Thoracic aorta (tissue), 2 donors: ENCODE measurements at regions not wholly inside any gene's neighbourhood (a gene's known extent, or its start where the extent isn't known, plus 50 kb on each side); places are given as distances from the start of the nearest gene placed in this dataset.

Experiments used
- ATAC-seq: fragments of 150-250 bp; one replicate; pipeline ENCODE4 v1.8.0; 2017; ENCODE audit warnings: low read depth; ENCODE audit not compliant: insufficient number of reproducible peaks, low FRiP score
- DNase-seq: peaks from one replicate; pipeline ENCODE4 v3.0.0-alpha.2; 2020; ENCODE audit warnings: low spot score
- H3K27ac ChIP-seq, 2 donors: fragments of 200-600 bp; sonication (generic); 1 replicate in 1 of 2; 2 replicates in 1 of 2; pipeline ENCODE4 v1.5.1; 2016; ENCODE audit warnings: mild to moderate bottlenecking in 2 of 2, moderate library complexity in 2 of 2
- H3K27me3 ChIP-seq: fragments of 200-600 bp; sonication (generic); replicated peaks from 2 replicates; pipeline ENCODE4 v1.6.0; 2016; ENCODE audit warnings: mild to moderate bottlenecking; ENCODE audit not compliant: insufficient read depth
- H3K36me3 ChIP-seq: fragments of 200-600 bp; sonication (generic); one replicate; pipeline ENCODE4 v1.5.1; 2016
- H3K4me1 ChIP-seq, 2 donors: fragments of 200-600 bp; sonication (generic); 1 replicate in 1 of 2; 2 replicates in 1 of 2; pipeline versions ENCODE4 v1.5.1 to v1.6.0; 2016; ENCODE audit warnings: low read depth in 2 of 2, mild to moderate bottlenecking in 1 of 2; ENCODE audit not compliant: control insufficient read depth in 1 of 2
- H3K4me3 ChIP-seq: fragments of 200-600 bp; sonication (generic); 2 replicates; pipeline ENCODE4 v1.5.1; 2016; ENCODE audit warnings: mild to moderate bottlenecking
- H3K9me3 ChIP-seq: fragments of 200-600 bp; sonication (generic); 2 replicates; pipeline ENCODE4 v1.5.1; 2016
- CTCF ChIP-seq: fragments of 200-600 bp; sonication (generic); IDR thresholded peaks from one replicate; pipeline ENCODE4 v1.5.1; 2019; ENCODE audit warnings: antibody characterized with exemption

- TF ChIP-seq CTCF: no peak
- Histone ChIP-seq H3K36me3 (no peaks in the 10 kb centered on the region), H3K4me3 (no peak overlapping the region), H3K27ac (no peak overlapping the region), H3K27me3 (no peaks in the 10 kb centered on the region), H3K4me1 (no peaks in the 10 kb centered on the region), H3K9me3 (no peaks in the 10 kb centered on the region)
- DNase-seq (no peak), ATAC-seq (no peak)
Measured at GRCh38 chr11:19404787-19405186, 164.0 kb upstream of the E2F8 start.

GRCh38 chr11:19403196-19403895, 162.6 kb upstream of the E2F8 start:
- DNase-seq: no peak
- ATAC-seq: no peak
- Histone ChIP-seq H3K36me3 (no peaks in the 10 kb centered on the region), H3K9me3 (no peaks in the 10 kb centered on the region), H3K27ac (no peak overlapping the region), H3K4me1 (no peaks in the 10 kb centered on the region), H3K27me3 (no peaks in the 10 kb centered on the region), H3K4me3 (no peak overlapping the region)
- TF ChIP-seq CTCF: no peak

GRCh38 chr11:19400296-19400695, 159.6 kb upstream of the E2F8 start:
- no peaks in the 10 kb centered on the region for H3K9me3 ChIP-seq
- H3K27me3 ChIP-seq: no peaks in the 10 kb centered on the region
- TF ChIP-seq CTCF: no peak
- DNase-seq: no peak
- no peaks in the 10 kb centered on the region for H3K4me1 ChIP-seq
- ATAC-seq: no peak
- no peak overlapping the region for H3K27ac ChIP-seq
- no peak overlapping the region for H3K4me3 ChIP-seq
- H3K36me3 ChIP-seq: no peaks in the 10 kb centered on the region

GRCh38 chr11:19398772-19399527, 158.2 kb upstream of the E2F8 start:
- no peaks in the 10 kb centered on the region for H3K4me1 ChIP-seq
- H3K27me3 ChIP-seq: no peaks in the 10 kb centered on the region
- H3K27ac ChIP-seq: no peak overlapping the region
- ATAC-seq (no peak), DNase-seq (no peak)
- no peak for TF ChIP-seq CTCF
- H3K9me3 ChIP-seq: no peaks in the 10 kb centered on the region
- H3K4me3 ChIP-seq: no peak overlapping the region
- H3K36me3 ChIP-seq: no peaks in the 10 kb centered on the region

- no peaks in the 10 kb centered on the region for H3K9me3 ChIP-seq
- no peaks in the 10 kb centered on the region for H3K4me1 ChIP-seq
- DNase-seq (no peak), ATAC-seq (no peak)
- H3K4me3 ChIP-seq: no peak overlapping the region
- H3K27ac ChIP-seq: no peak overlapping the region
- no peaks in the 10 kb centered on the region for H3K36me3 ChIP-seq
- no peak for TF ChIP-seq CTCF
- no peaks in the 10 kb centered on the region for H3K27me3 ChIP-seq
Measured at GRCh38 chr11:19398273-19398672, 157.5 kb upstream of the E2F8 start.
